Kidney (tissue), 13 donors: ENCODE measurements at regions not wholly inside any gene's neighbourhood (a gene's known extent, or its start where the extent isn't known, plus 50 kb on each side); places are given as distances from the start of the nearest gene placed in this dataset.
A peak's percentile ranks its signal among the peaks of the same experiment; 100 is the strongest.

Source experiments
- DNase-seq, 5 donors: peaks; one replicate each; pipeline ENCODE4 v3.0.0-alpha.2; 2013 to 2020
- FAIRE-seq: peaks from 2 replicates; lab custom pipeline; 2012; peaks lifted over from hg19 to GRCh38; lab: Jason Lieb, UNC
- H3K27ac ChIP-seq, 2 donors: one replicate each; pipeline ENCODE4 v1.7.0; 2013; ENCODE audit warnings: low read depth in 2 of 2, low read length in 2 of 2, inconsistent platforms in 1 of 2
- H3K27me3 ChIP-seq: one replicate; pipeline ENCODE4 v1.7.1; 2013; ENCODE audit warnings: low read length, inconsistent platforms; ENCODE audit not compliant: control insufficient read depth, insufficient read depth
- H3K36me3 ChIP-seq, 3 donors: one replicate each; pipeline versions ENCODE4 v1.7.0 to v1.7.1; 2013; ENCODE audit warnings: low read length in 3 of 3, control low read depth in 1 of 3, inconsistent platforms in 1 of 3; ENCODE audit not compliant: insufficient read depth in 3 of 3, control insufficient read depth in 2 of 3
- H3K4me1 ChIP-seq, 3 donors: one replicate each; pipeline versions ENCODE4 v1.7.0 to v1.7.1; 2013; ENCODE audit warnings: low read length in 3 of 3, inconsistent platforms in 1 of 3, low read depth in 1 of 3; ENCODE audit not compliant: control insufficient read depth in 2 of 3, insufficient read depth in 2 of 3
- H3K4me3 ChIP-seq, 3 donors: one replicate each; pipeline versions ENCODE4 v1.7.0 to v1.8.1; 2013; ENCODE audit warnings: low read length in 3 of 3, control low read depth in 1 of 3, inconsistent platforms in 1 of 3
- H3K9ac ChIP-seq, 3 donors: one replicate each; pipeline versions ENCODE4 v1.7.0 to v1.7.1; 2013; ENCODE audit warnings: low read length in 3 of 3, control low read depth in 1 of 3, inconsistent platforms in 1 of 3
- H3K9me3 ChIP-seq, 3 donors: one replicate each; pipeline versions ENCODE4 v1.7.0 to v1.7.1; 2013; ENCODE audit warnings: low read length in 3 of 3, control low read depth in 1 of 3, inconsistent platforms in 1 of 3; ENCODE audit not compliant: control insufficient read depth in 2 of 3, insufficient read depth in 1 of 3
- CTCF ChIP-seq: IDR thresholded peaks from 3 replicates; pipeline ENCODE4 v1.5.1; 2012; ENCODE audit warnings: mild to moderate bottlenecking, moderate library complexity, borderline replicate concordance; ENCODE audit not compliant: insufficient read depth; ENCODE audit errors: extremely low read depth
- intact Hi-C: fragments of 100-400 bp; cut with DNase I; formaldehyde crosslinking; loops from one replicate; pipeline ENCODE4 v1.11.1; 2022
- donor health status: control.
- donor health status: control.
- donor health status: control.
- donor health status: control.
- donor health status: control.
- donor health status: DM: yes; HTN: yes; CAD: no.
- donor health status: Normal renal cell carcinoma (clear cell type).

- DNase-seq (no peak), FAIRE-seq (no peak)
- Histone ChIP-seq H3K27me3 (no peaks in the 10 kb centered on the region), H3K36me3 (no peaks in the 10 kb centered on the region), H3K9me3 (no peaks in the 10 kb centered on the region), H3K9ac (no peak overlapping the region), H3K27ac (no peak overlapping the region), H3K4me1 (no peaks in the 10 kb centered on the region), H3K4me3 (no peak overlapping the region)
- no peak for TF ChIP-seq CTCF
- intact Hi-C loops, result loop anchor here (10.0 kb wide), 1 partner anchor 178 kb away; the partner anchor contains the start of gene GASK1B
Measured at GRCh38 chr4:157997296-157997695, 175.5 kb downstream of the GASK1B start.

- Histone ChIP-seq H3K4me1 (no peaks in the 10 kb centered on the region), H3K27me3 (no peaks in the 10 kb centered on the region), H3K36me3 (no peaks in the 10 kb centered on the region), H3K4me3 (no peak overlapping the region), H3K27ac (no peak overlapping the region), H3K9ac (no peak overlapping the region), H3K9me3 (no peaks in the 10 kb centered on the region)
- intact Hi-C loops, result loop anchor here (10.0 kb wide), 1 partner anchor 178 kb away; the partner anchor contains the start of gene GASK1B
- peak in 2 of 5 donors; percentile 48 to 68 for DNase-seq
- TF ChIP-seq CTCF, result no peak
- no peak for FAIRE-seq
Measured at GRCh38 chr4:157996061-157997028, 176.5 kb downstream of the GASK1B start.

GRCh38 chr4:157994863-157995262 lies 178.0 kb downstream of the GASK1B start:
- intact Hi-C loops, result loop anchor here (10.0 kb wide), 1 partner anchor 180 kb away; the partner anchor contains the start of gene GASK1B
- Histone ChIP-seq H3K27me3 (no peaks in the 10 kb centered on the region), H3K4me1 (no peaks in the 10 kb centered on the region), H3K9ac (no peak overlapping the region), H3K9me3 (no peaks in the 10 kb centered on the region), H3K27ac (no peak overlapping the region), H3K36me3 (no peaks in the 10 kb centered on the region), H3K4me3 (no peak overlapping the region)
- DNase-seq (no peak), FAIRE-seq (no peak)
- no peak for TF ChIP-seq CTCF
